ENCODE measurements at regions not wholly inside any gene's neighbourhood (a gene's known extent, or its start where the extent isn't known, plus 50 kb on each side); places are given as distances from the start of the nearest gene placed in this dataset.

- Histone ChIP-seq H3K4me1 (ENCODE audit: low read depth) (no peaks in the 10 kb centered on the region), H3K9me3 (no peaks in the 10 kb centered on the region), H3K36me3 (ENCODE audit: low read depth) (no peaks in the 10 kb centered on the region), H3K4me3 (no peak overlapping the region)
- intact Hi-C loops (cut with DNase I, micrococcal nuclease), result no loop called here
- ATAC-seq, result no peak
- DNase-seq, result no peak
- TF ChIP-seq, protein P1, sequence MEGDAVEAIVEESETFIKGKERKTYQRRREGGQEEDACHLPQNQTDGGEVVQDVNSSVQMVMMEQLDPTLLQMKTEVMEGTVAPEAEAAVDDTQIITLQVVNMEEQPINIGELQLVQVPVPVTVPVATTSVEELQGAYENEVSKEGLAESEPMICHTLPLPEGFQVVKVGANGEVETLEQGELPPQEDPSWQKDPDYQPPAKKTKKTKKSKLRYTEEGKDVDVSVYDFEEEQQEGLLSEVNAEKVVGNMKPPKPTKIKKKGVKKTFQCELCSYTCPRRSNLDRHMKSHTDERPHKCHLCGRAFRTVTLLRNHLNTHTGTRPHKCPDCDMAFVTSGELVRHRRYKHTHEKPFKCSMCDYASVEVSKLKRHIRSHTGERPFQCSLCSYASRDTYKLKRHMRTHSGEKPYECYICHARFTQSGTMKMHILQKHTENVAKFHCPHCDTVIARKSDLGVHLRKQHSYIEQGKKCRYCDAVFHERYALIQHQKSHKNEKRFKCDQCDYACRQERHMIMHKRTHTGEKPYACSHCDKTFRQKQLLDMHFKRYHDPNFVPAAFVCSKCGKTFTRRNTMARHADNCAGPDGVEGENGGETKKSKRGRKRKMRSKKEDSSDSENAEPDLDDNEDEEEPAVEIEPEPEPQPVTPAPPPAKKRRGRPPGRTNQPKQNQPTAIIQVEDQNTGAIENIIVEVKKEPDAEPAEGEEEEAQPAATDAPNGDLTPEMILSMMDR (IDR thresholded peaks at IDR 0.05), result no peak
Measured at GRCh38 chr11:36930256-36930655, 332.2 kb upstream of the RAG2 start.

DNA sequence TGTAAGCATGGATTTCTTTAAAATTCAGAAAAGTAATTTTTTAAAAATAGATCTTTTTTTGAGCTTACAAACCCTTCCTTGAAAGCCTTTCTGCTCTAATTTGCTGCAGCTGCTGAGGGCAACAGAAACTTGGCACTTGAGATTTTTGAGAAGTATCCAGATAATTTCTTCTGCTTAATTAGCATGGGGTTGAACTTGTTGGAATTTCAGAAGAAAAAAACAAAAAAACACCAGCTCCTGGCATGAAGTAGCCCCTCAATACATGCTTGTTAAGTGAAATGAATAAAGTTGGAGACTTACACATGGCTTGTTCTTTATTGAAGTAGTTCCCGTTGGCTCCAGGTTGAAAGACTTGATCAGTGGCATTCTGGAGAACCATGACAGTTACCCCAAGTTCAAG lies 331.4 kb upstream of the RAG2 start:
- H3K4me3 ChIP-seq, result no peak overlapping the region
- no peak for ATAC-seq
- TF ChIP-seq, protein P1 (IDR thresholded peaks at IDR 0.05), result no peak
- H3K4me1 ChIP-seq (ENCODE audit: low read depth), result no peaks in the 10 kb centered on the region
- intact Hi-C loops (cut with DNase I, micrococcal nuclease), result no loop called here
- H3K36me3 ChIP-seq (ENCODE audit: low read depth), result no peaks in the 10 kb centered on the region
- H3K9me3 ChIP-seq, result no peaks in the 10 kb centered on the region
- no peak for DNase-seq

- Histone ChIP-seq H3K4me3 (no peak overlapping the region), H3K36me3 (ENCODE audit: low read depth) (no peaks in the 10 kb centered on the region), H3K4me1 (ENCODE audit: low read depth) (no peaks in the 10 kb centered on the region), H3K9me3 (no peaks in the 10 kb centered on the region)
- intact Hi-C loops (cut with DNase I, micrococcal nuclease), result no loop called here
- TF ChIP-seq, protein P1 (IDR thresholded peaks at IDR 0.05), result no peak
- no peak for DNase-seq
- ATAC-seq, result no peak
Measured at GRCh38 chr11:36928621-36929020, 330.6 kb upstream of the RAG2 start.

- intact Hi-C loops (cut with DNase I, micrococcal nuclease), result no loop called here
- ATAC-seq, result no peak
- Histone ChIP-seq H3K4me3 (no peak overlapping the region), H3K4me1 (ENCODE audit: low read depth) (no peaks in the 10 kb centered on the region), H3K36me3 (ENCODE audit: low read depth) (no peaks in the 10 kb centered on the region), H3K9me3 (no peaks in the 10 kb centered on the region)
- TF ChIP-seq, protein P1 (IDR thresholded peaks at IDR 0.05), result no peak
- no peak for DNase-seq
Measured at GRCh38 chr11:36899800-36900199, 301.8 kb upstream of the RAG2 start.

GRCh38 chr11:36890841-36891240 lies 292.8 kb upstream of the RAG2 start:
- DNase-seq (no peak), ATAC-seq (no peak)
- intact Hi-C loops (cut with DNase I, micrococcal nuclease), result no loop called here
- TF ChIP-seq, protein P1 (IDR thresholded peaks at IDR 0.05), result no peak
- Histone ChIP-seq H3K36me3 (ENCODE audit: low read depth) (no peaks in the 10 kb centered on the region), H3K4me3 (no peak overlapping the region), H3K4me1 (ENCODE audit: low read depth) (no peaks in the 10 kb centered on the region), H3K9me3 (no peaks in the 10 kb centered on the region)

DNA sequence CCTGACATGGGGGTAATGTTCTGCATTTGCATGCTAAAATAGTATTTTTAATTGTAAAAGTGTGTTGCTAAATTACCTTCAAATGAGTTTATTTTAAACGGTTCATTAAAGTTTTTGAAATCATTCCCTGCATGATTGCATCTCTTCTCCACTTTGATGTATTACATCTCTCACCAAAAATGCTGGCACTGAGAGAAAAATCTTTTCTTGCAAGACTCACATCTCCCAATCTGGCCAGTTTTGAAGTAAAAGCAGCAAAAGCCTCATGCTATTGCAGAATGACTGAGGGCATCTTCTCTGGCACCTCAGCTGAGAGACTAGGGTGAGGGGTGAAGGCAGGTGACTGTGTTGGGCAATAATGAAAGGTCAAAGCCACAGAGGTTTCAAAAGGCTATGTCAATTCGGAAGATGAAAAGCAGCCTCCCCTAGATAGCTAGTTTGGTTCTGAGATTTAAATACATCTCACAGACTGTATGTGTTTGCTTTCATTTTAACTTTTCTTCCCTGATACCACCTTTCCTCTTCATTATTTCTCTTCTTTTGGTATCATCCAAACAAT lies 292.2 kb upstream of the RAG2 start:
- no peak for ATAC-seq
- H3K9me3 ChIP-seq, result no peaks in the 10 kb centered on the region
- no peaks in the 10 kb centered on the region for H3K4me1 ChIP-seq (ENCODE audit: low read depth)
- H3K36me3 ChIP-seq (ENCODE audit: low read depth), result no peaks in the 10 kb centered on the region
- no peak for DNase-seq
- TF ChIP-seq, protein P1 (IDR thresholded peaks at IDR 0.05), result no peak
- no peak overlapping the region for H3K4me3 ChIP-seq
- intact Hi-C loops (cut with DNase I, micrococcal nuclease), result no loop called here

Measured in mucosa of descending colon (tissue), 3 donors.